CD4-positive, CD25-positive, alpha-beta regulatory T cell (primary cell): ENCODE measurements at regions not wholly inside any gene's neighbourhood (a gene's known extent, or its start where the extent isn't known, plus 50 kb on each side); places are given as distances from the start of the nearest gene placed in this dataset.
"Not testable (repeated sequence)": the region's sequence is repeated elsewhere in the genome, so short reads cannot be mapped to it uniquely, and the experiment has no call there.

Source experiments
- ATAC-seq, 2 donors: fragments of 150-1000 bp; cut with Tn5 transposase; one replicate each; pipeline ENCODE4 v1.10.0; 2021; ENCODE audit warnings: low read depth in 2 of 2, moderate number of reproducible peaks in 2 of 2, moderate library complexity in 1 of 2
- DNase-seq, 3 donors: peaks; one replicate each; pipeline versions ENCODE4 v3.0.0 to v3.0.0-alpha.2; 2012 to 2022; ENCODE audit warnings: mixed read lengths in 1 of 3
- H3K27ac ChIP-seq: one replicate; pipeline ENCODE4 v1.7.0; 2013; ENCODE audit warnings: mild to moderate bottlenecking, low read length; ENCODE audit not compliant: insufficient read depth, poor library complexity, severe bottlenecking
- H3K27me3 ChIP-seq: one replicate; pipeline ENCODE4 v1.7.0; 2013; ENCODE audit warnings: low read length; ENCODE audit not compliant: control insufficient read depth, insufficient read depth
- H3K36me3 ChIP-seq: one replicate; pipeline ENCODE4 v1.7.0; 2013; ENCODE audit warnings: mild to moderate bottlenecking, low read length, moderate library complexity; ENCODE audit not compliant: control insufficient read depth, insufficient read depth
- H3K4me1 ChIP-seq: 2 replicates; pipeline ENCODE4 v1.7.0; 2013; ENCODE audit warnings: mild to moderate bottlenecking, low read length; ENCODE audit not compliant: insufficient read depth, control insufficient read depth, poor library complexity, severe bottlenecking
- H3K4me3 ChIP-seq: one replicate; pipeline ENCODE4 v1.7.0; 2013; ENCODE audit warnings: low read depth, mild to moderate bottlenecking, low read length, moderate library complexity
- H3K9me3 ChIP-seq, 2 experiments: 1 replicate in 1 of 2; 2 replicates in 1 of 2; pipeline ENCODE4 v1.7.0; 2013; ENCODE audit warnings: low read length in 2 of 2, mild to moderate bottlenecking in 1 of 2, moderate library complexity in 1 of 2; ENCODE audit not compliant: control insufficient read depth in 2 of 2
- H3K27ac Mint-ChIP-seq, 3 donors: one replicate each; pipeline ENCODE4 v1.8.0; 2020 to 2022; ENCODE audit warnings: mild to moderate bottlenecking in 3 of 3, mixed read lengths in 3 of 3, moderate library complexity in 2 of 3
- H3K27me3 Mint-ChIP-seq: one replicate; pipeline ENCODE4 v1.8.0; 2022; ENCODE audit warnings: mild to moderate bottlenecking, mixed read lengths
- H3K36me3 Mint-ChIP-seq: one replicate; pipeline ENCODE4 v1.8.0; 2020; ENCODE audit warnings: mixed read lengths
- H3K4me1 Mint-ChIP-seq, 4 donors: one replicate each; pipeline ENCODE4 v1.8.0; 2020 to 2022; ENCODE audit warnings: mixed read lengths in 4 of 4, mild to moderate bottlenecking in 1 of 4
- H3K4me3 Mint-ChIP-seq, 4 donors: one replicate each; pipeline ENCODE4 v1.8.0; 2020 to 2022; ENCODE audit warnings: mild to moderate bottlenecking in 4 of 4, mixed read lengths in 4 of 4, moderate library complexity in 3 of 4
- H3K9me3 Mint-ChIP-seq, 7 donors: one replicate each; pipeline ENCODE4 v1.8.0; 2020 to 2022; ENCODE audit warnings: mixed read lengths in 7 of 7, mild to moderate bottlenecking in 3 of 7, moderate library complexity in 2 of 7

- H3K27me3 Mint-ChIP-seq = no peaks in the 10 kb centered on the region
Observed at GRCh38 chr4:8723222-8723980, 130.8 kb downstream of the CPZ start.

GRCh38 chr4:8722556-8722955 is 130.0 kb downstream of the CPZ start:
- H3K4me1 ChIP-seq = no peaks in the 10 kb centered on the region
- H3K27ac Mint-ChIP-seq = no peak overlapping the region
- peaks cover 0 to 8% (median 1%) of the 10 kb centered on the region in 7 donors for H3K9me3 Mint-ChIP-seq
- no peaks in the 10 kb centered on the region for H3K36me3 ChIP-seq
- no peaks in the 10 kb centered on the region for H3K4me1 Mint-ChIP-seq
- H3K4me3 Mint-ChIP-seq = no peak overlapping the region
- no peak overlapping the region for H3K4me3 ChIP-seq
- no peak overlapping the region for H3K27ac ChIP-seq
- peaks cover 2% of the 10 kb centered on the region for H3K27me3 Mint-ChIP-seq
- no peaks in the 10 kb centered on the region for H3K27me3 ChIP-seq
- DNase-seq (no peak), ATAC-seq (no peak)
- H3K9me3 ChIP-seq = no peaks in the 10 kb centered on the region
- no peaks in the 10 kb centered on the region for H3K36me3 Mint-ChIP-seq

More at GRCh38 chr4:8723222-8723980, 130.8 kb downstream of the CPZ start:
- ATAC-seq (no peak), DNase-seq (no peak)
- Mint-ChIP-seq H3K9me3 (peaks cover 0 to 7% (median 1%) of the 10 kb centered on the region in 7 donors), H3K4me3 (no peak overlapping the region), H3K36me3 (no peaks in the 10 kb centered on the region), H3K27ac (no peak overlapping the region), H3K4me1 (no peaks in the 10 kb centered on the region)
- no peaks in the 10 kb centered on the region for H3K9me3 ChIP-seq
- H3K4me3 ChIP-seq = no peak overlapping the region
- H3K36me3 ChIP-seq = no peaks in the 10 kb centered on the region
- no peaks in the 10 kb centered on the region for H3K4me1 ChIP-seq
- H3K27me3 ChIP-seq = no peaks in the 10 kb centered on the region
- H3K27ac ChIP-seq = no peak overlapping the region

DNA sequence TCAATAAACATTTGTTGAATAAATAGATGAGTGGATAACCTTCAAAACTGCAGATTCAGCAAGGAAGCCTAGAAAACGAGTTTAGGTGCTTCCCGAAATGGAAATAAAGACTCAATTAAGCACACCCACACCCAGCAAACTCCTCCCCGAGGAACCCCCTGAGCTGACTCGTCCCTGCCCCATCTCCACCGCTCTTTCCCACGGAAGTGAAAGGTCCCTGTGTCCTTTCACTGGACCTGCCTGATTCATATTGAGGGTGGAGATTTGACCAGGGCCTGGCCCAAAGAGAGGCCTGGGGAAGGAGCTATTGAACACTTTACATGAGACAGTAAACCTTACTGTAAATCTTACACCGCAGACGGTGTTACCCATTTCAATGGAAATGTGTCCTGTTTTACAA is 129.1 kb downstream of the CPZ start:
- H3K36me3 ChIP-seq = no peaks in the 10 kb centered on the region
- Mint-ChIP-seq H3K4me1 (no peaks in the 10 kb centered on the region), H3K27me3 (peaks cover 5% of the 10 kb centered on the region), H3K36me3 (no peaks in the 10 kb centered on the region), H3K9me3 (peaks cover 0 to 12% (median 1%) of the 10 kb centered on the region in 7 donors), H3K4me3 (no peak overlapping the region), H3K27ac (no peak overlapping the region)
- H3K27me3 ChIP-seq = no peaks in the 10 kb centered on the region
- DNase-seq (no peak), ATAC-seq (no peak)
- H3K4me1 ChIP-seq = no peaks in the 10 kb centered on the region
- H3K27ac ChIP-seq = no peak overlapping the region
- H3K9me3 ChIP-seq = no peaks in the 10 kb centered on the region
- no peak overlapping the region for H3K4me3 ChIP-seq

DNA sequence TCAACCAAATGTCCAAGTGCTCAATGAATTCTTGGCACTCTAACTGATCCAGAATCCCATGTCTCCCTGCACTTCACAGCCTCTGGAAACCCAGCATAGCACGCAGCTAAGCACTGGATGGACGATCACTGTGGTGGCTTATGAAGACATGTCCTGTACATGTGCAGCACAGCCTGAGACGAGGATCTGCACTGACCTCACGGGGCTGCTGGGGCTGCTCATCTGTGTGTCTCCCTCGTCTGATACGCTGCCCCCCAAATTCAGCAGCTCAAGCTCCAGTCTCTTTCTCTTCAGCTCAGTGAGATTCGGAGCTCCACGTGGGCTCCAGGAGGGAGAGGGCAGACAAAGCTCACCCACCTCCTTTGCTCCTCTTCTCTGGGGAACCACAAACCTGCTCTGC is 126.9 kb downstream of the CPZ start:
- Histone ChIP-seq H3K27me3 (no peaks in the 10 kb centered on the region), H3K4me1 (no peaks in the 10 kb centered on the region), H3K9me3 (no peaks in the 10 kb centered on the region), H3K4me3 (no peak overlapping the region), H3K36me3 (no peaks in the 10 kb centered on the region), H3K27ac (no peak overlapping the region)
- Mint-ChIP-seq H3K9me3 (peaks cover 0 to 15% (median 6%) of the 10 kb centered on the region in 7 donors), H3K27me3 (peaks cover 5% of the 10 kb centered on the region), H3K36me3 (no peaks in the 10 kb centered on the region), H3K4me1 (no peaks in the 10 kb centered on the region), H3K27ac (no peak overlapping the region), H3K4me3 (no peak overlapping the region)
- DNase-seq (no peak), ATAC-seq (no peak)

- H3K4me3 ChIP-seq, H3K4me1 Mint-ChIP-seq, H3K36me3 Mint-ChIP-seq, ATAC-seq, H3K27me3 ChIP-seq, H3K36me3 ChIP-seq, H3K4me1 ChIP-seq, H3K27ac ChIP-seq, H3K27me3 Mint-ChIP-seq, H3K9me3 ChIP-seq, H3K27ac Mint-ChIP-seq, DNase-seq, H3K4me3 Mint-ChIP-seq: not testable (repeated sequence)
- H3K9me3 Mint-ChIP-seq = peaks cover 0 to 27% (median 7%) of the 10 kb centered on the region in 7 donors
Observed at GRCh38 chr4:8717470-8717869, 124.9 kb downstream of the CPZ start.

DNA sequence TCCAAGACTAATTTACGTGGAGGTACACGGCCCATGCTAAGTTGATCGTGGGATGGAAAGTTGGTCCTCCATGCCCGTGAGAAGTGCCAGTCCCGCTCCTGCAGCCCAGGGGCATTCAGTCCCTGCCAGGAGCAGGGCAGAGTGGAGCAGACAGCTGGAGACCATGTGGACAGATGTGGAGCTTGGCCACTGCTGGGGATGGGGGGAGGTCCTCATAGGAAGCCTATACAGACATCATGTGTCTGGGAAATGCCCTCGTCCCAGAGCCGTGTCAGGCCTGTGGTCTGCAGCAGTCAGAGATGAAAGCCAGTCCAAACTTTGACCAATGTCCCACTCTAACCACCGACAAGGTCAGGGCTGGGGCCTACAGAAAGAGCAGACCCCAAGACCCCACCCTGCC is 118.4 kb downstream of the CPZ start:
- no peak overlapping the region for H3K4me3 ChIP-seq
- Mint-ChIP-seq H3K9me3 (peaks cover 0 to 32% (median 10%) of the 10 kb centered on the region in 7 donors), H3K36me3 (no peaks in the 10 kb centered on the region), H3K4me3 (peak overlapping the region in 1 of 4 donors; percentile 27), H3K27ac (no peak overlapping the region), H3K27me3 (peaks cover 5% of the 10 kb centered on the region), H3K4me1 (peaks cover 0 to 2% (median 0%) of the 10 kb centered on the region in 4 donors)
- no peaks in the 10 kb centered on the region for H3K4me1 ChIP-seq
- H3K9me3 ChIP-seq = peaks cover 7 to 11% of the 10 kb centered on the region in 2 experiments
- no peak for ATAC-seq
- no peaks in the 10 kb centered on the region for H3K27me3 ChIP-seq
- no peak overlapping the region for H3K27ac ChIP-seq
- H3K36me3 ChIP-seq = no peaks in the 10 kb centered on the region
- no peak for DNase-seq

DNA sequence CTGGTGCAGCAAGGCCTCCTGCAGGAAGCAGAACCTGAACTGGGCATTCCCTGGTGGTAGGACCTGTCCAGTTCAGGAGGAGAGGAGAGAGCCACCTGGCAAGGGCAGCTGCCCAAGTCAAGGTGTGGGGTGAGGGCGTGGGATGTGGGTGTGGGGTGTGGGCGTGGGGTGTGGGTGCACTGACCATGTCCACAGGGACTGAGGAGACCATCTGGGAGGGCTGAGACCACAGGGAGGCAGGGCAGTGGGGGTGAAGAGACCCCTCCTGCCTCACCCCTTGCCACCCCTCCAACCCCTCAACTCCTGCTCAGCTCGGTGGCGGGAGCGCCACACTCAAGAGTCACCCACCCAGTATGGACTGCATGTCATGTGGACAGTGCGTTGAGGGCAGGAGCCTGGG is 117.9 kb downstream of the CPZ start:
- Mint-ChIP-seq H3K4me1 (peaks cover 0 to 2% (median 0%) of the 10 kb centered on the region in 4 donors), H3K9me3 (peaks cover 0 to 32% (median 10%) of the 10 kb centered on the region in 7 donors), H3K4me3 (no peak overlapping the region), H3K27me3 (peaks cover 5% of the 10 kb centered on the region), H3K36me3 (no peaks in the 10 kb centered on the region), H3K27ac (no peak overlapping the region)
- ATAC-seq = no peak
- Histone ChIP-seq H3K36me3 (no peaks in the 10 kb centered on the region), H3K4me3 (no peak overlapping the region), H3K27me3 (no peaks in the 10 kb centered on the region), H3K9me3 (peaks cover 7 to 11% of the 10 kb centered on the region in 2 experiments), H3K4me1 (no peaks in the 10 kb centered on the region), H3K27ac (no peak overlapping the region)
- no peak for DNase-seq
